ENCODE measurements at regions not wholly inside any gene's neighbourhood (a gene's known extent, or its start where the extent isn't known, plus 50 kb on each side); places are given as distances from the start of the nearest gene placed in this dataset.

DNA sequence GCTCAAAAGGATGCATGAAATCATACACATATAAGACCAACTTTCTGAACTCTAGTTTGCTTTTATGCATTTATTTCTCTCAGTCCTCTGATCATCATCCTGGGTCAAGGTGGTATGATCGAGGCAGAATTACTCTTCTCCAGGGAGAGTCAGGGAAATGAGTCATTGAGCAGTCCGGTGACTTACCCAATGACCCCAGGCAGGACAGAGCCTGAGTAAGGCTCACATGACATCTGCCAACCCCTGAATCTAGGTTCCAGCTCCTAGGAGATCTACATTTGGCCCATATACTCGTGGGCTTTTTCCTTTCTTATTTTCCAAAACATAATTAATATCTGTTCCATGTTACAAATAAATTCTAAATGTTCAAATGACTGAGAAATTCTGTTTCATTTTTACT, 502.3 kb downstream of the FOXO1 start:
- Histone ChIP-seq H3K4me3 (ENCODE audit: low read depth, low read length) (no peak overlapping the region), H3K36me3 (ENCODE audit: control insufficient read depth, insufficient read depth, low read length) (no peaks in the 10 kb centered on the region), H3K27me3 (ENCODE audit: control insufficient read depth, insufficient read depth, low read length) (no peaks in the 10 kb centered on the region)
- no peak for DNase-seq (ENCODE audit: low read depth)
- CTCF ChIA-PET, result no interaction called here
- POLR2A ChIA-PET, result no interaction called here
- TF ChIP-seq, protein P1, sequence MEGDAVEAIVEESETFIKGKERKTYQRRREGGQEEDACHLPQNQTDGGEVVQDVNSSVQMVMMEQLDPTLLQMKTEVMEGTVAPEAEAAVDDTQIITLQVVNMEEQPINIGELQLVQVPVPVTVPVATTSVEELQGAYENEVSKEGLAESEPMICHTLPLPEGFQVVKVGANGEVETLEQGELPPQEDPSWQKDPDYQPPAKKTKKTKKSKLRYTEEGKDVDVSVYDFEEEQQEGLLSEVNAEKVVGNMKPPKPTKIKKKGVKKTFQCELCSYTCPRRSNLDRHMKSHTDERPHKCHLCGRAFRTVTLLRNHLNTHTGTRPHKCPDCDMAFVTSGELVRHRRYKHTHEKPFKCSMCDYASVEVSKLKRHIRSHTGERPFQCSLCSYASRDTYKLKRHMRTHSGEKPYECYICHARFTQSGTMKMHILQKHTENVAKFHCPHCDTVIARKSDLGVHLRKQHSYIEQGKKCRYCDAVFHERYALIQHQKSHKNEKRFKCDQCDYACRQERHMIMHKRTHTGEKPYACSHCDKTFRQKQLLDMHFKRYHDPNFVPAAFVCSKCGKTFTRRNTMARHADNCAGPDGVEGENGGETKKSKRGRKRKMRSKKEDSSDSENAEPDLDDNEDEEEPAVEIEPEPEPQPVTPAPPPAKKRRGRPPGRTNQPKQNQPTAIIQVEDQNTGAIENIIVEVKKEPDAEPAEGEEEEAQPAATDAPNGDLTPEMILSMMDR (IDR thresholded peaks at IDR 0.05; ENCODE audit: insufficient read depth, low read depth, low read length), result no peak

DNA sequence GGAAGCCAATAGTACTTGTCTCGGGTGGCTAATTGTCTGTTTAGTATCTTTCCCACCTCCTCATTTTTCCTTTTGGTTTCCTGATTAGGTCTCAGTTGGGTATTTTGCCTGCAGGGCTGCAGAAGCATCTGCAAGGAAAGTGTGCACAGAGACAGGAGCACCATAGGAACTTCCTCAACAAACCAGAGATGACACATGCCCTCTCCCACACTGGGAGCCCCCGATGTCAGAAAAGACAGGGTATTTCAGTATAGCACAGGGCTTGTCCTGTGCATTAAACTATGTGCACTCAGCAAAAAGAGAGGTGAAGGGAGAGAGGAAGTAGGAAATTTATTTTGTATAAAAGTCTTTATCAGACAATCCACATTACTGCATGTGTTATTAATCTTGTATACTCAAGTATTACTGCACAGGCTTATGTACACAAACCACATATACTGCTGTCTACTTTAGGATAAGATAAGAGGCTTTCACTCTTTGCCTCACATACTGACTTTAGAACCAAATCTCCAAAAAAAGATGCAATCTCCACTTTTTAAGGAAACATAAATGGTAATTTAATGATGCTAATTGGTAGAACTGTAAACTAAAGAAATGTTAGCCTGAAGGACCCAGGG, 501.0 kb downstream of the FOXO1 start:
- Histone ChIP-seq H3K27me3 (ENCODE audit: control insufficient read depth, insufficient read depth, low read length) (no peaks in the 10 kb centered on the region), H3K36me3 (ENCODE audit: control insufficient read depth, insufficient read depth, low read length) (no peaks in the 10 kb centered on the region), H3K4me3 (ENCODE audit: low read depth, low read length) (no peak overlapping the region)
- ChIA-PET CTCF (no interaction called here), POLR2A (no interaction called here)
- TF ChIP-seq, protein P1 (IDR thresholded peaks at IDR 0.05; ENCODE audit: insufficient read depth, low read depth, low read length), result no peak
- no peak for DNase-seq (ENCODE audit: low read depth)

DNA sequence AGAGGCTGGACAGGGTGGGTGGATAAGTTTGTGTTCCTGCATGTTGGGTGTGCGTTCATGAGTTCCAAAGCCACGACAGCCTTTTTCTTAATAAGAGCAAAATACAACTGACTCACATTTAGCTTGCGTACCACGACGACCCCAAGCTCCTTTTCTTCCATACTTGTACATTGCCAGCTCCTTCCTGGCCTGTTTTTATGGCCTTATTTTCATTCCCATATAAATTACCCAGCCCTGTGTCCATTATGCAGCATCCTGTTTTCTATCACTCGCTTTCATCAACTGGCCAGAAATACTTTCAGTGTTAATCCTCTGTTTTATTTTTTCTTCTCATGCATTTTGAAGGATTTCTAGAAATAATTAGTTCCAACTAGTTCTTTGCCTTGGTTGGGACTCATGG, 499.1 kb downstream of the FOXO1 start:
- DNase-seq (ENCODE audit: low read depth), result no peak
- Histone ChIP-seq H3K27me3 (ENCODE audit: control insufficient read depth, insufficient read depth, low read length) (no peaks in the 10 kb centered on the region; the same call in 1 of the 2 replicates), H3K4me3 (ENCODE audit: low read depth, low read length) (no peak overlapping the region), H3K36me3 (ENCODE audit: control insufficient read depth, insufficient read depth, low read length) (no peaks in the 10 kb centered on the region)
- TF ChIP-seq, protein P1 (IDR thresholded peaks at IDR 0.05; ENCODE audit: insufficient read depth, low read depth, low read length), result no peak
- CTCF ChIA-PET, result interaction anchor here (0.7 kb wide), 1 partner anchor 24 kb away, joined by 4 read pairs; no protein-coding TSS in a partner anchor
- POLR2A ChIA-PET, result no interaction called here

DNA sequence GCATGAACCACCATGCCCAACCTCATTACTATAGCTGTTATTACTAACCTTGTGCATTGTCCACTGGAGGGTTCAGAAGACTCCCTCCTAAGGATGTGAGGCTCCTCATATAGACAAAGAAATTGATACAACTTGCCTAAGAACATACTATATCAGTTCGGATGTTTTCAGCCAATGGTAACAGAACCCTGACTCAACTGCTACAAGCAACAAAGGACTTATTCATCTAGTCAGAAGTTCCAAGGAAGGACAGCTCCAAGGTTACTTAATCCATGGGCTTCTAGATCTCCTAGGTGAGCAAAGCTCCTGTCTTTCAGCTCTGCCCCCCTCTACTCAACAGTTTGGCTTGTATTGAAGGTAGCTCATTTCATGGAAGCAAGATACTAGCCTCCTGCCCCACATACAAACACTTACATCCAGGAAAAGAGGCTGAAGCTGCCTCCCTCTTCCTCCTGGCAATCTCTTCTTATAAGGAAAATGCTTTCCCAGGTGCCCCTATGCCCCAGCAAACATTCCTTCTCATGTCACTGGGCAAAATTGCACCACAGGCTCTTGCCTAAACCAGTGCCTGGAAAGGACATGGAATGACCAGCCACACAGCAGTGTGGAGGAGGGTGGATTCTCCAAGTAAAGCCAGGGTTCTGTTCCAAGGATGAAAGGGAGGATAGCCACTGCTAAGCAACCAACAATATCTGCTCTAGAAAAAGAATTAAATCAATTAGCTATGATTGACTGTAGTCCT, 497.8 kb downstream of the FOXO1 start:
- POLR2A ChIA-PET, result no interaction called here

DNA sequence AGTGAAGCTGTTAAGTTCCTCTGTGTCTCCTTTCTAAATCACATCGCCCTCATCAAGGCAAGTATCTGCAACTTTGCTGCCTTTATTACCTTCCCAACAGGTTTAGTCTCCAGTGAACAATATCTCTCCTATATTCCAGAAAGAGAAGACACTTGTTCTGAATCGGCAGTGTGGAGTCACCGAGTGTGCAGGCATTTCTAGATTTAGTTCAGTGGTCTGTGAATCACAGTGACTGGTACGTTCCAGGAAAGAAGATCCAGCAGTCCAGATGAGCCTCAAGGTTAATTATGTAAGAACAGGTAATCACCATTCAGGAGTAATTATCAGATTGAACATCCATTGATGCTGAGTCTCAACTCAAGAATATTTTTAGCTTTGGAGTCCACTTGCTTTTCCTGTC, 497.0 kb downstream of the FOXO1 start:
- POLR2A ChIA-PET, result no interaction called here

More for the DNA sequence above, 497.8 kb downstream of the FOXO1 start:
- no peak for DNase-seq (ENCODE audit: low read depth)
- CTCF ChIA-PET, result no interaction called here
- Histone ChIP-seq H3K4me3 (ENCODE audit: low read depth, low read length) (no peak overlapping the region), H3K36me3 (ENCODE audit: control insufficient read depth, insufficient read depth, low read length) (no peaks in the 10 kb centered on the region), H3K27me3 (ENCODE audit: control insufficient read depth, insufficient read depth, low read length) (no peaks in the 10 kb centered on the region; the same call in 1 of the 2 replicates)
- TF ChIP-seq, protein P1 (IDR thresholded peaks at IDR 0.05; ENCODE audit: insufficient read depth, low read depth, low read length), result no peak

More for the DNA sequence above, 497.0 kb downstream of the FOXO1 start:
- TF ChIP-seq, protein P1 (IDR thresholded peaks at IDR 0.05; ENCODE audit: insufficient read depth, low read depth, low read length), result no peak
- Histone ChIP-seq H3K36me3 (ENCODE audit: control insufficient read depth, insufficient read depth, low read length) (no peaks in the 10 kb centered on the region), H3K4me3 (ENCODE audit: low read depth, low read length) (no peak overlapping the region), H3K27me3 (ENCODE audit: control insufficient read depth, insufficient read depth, low read length) (no peaks in the 10 kb centered on the region; the same call in 1 of the 2 replicates)
- CTCF ChIA-PET, result no interaction called here
- no peak for DNase-seq (ENCODE audit: low read depth)
